Type B pancreatic cell (in vitro differentiated cells): ENCODE measurements at regions not wholly inside any gene's neighbourhood (a gene's known extent, or its start where the extent isn't known, plus 50 kb on each side); places are given as distances from the start of the nearest gene placed in this dataset.

Experiments used
- DNase-seq: peaks from one replicate; pipeline ENCODE4 v3.0.0; 2021; ENCODE audit warnings: mixed read lengths; ENCODE audit not compliant: unreplicated experiment; ENCODE audit errors: extremely low spot score
- H3K27ac Mint-ChIP-seq: 2 replicates; pipeline ENCODE4 v1.8.0; 2021; ENCODE audit warnings: mild to moderate bottlenecking, mixed read lengths
- H3K27me3 Mint-ChIP-seq: 2 replicates; pipeline ENCODE4 v1.8.0; 2021; ENCODE audit warnings: mixed read lengths
- H3K36me3 Mint-ChIP-seq: 2 replicates; pipeline ENCODE4 v1.8.0; 2021; ENCODE audit warnings: mixed read lengths
- H3K4me1 Mint-ChIP-seq: one replicate; pipeline ENCODE4 v1.8.0; 2021; ENCODE audit warnings: mixed read lengths; ENCODE audit not compliant: unreplicated experiment
- H3K4me3 Mint-ChIP-seq: 2 replicates; pipeline ENCODE4 v1.8.0; 2021; ENCODE audit warnings: mild to moderate bottlenecking, mixed read lengths
- H3K9me3 Mint-ChIP-seq: 2 replicates; pipeline ENCODE4 v1.8.0; 2021; ENCODE audit warnings: mixed read lengths
- TF ChIP-seq, protein P1 (sequence below): fragments of 200-600 bp; sonication (generic); conservative IDR thresholded peaks from 2 replicates; pipeline ENCODE4 v1.5.0; 2021; ENCODE audit warnings: antibody characterized with exemption, mild to moderate bottlenecking

GRCh38 chr17:53118948-53119347 lies 703.8 kb upstream of the KIF2B start:
- no peak overlapping the region for H3K4me3 Mint-ChIP-seq

DNA sequence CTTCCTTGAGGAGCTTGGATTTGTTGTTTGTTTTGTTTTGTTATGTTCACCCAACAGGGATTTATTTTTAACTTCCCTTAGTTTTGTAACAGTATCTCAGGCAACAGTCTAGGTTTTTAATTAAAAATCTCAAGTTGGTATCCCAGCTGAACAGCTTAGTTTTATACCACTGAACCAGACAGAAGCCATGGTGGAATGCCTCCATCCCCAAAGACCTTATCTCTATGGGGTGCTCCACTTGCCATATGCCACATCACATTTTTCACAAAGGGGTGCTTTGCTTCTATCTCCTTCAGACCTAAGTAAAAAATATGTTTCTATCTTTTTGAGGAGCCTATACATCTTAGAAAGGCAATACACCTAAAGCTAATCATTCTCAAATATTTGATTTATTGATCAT lies 715.8 kb upstream of the KIF2B start:
- Mint-ChIP-seq H3K9me3 (no peaks in the 10 kb centered on the region), H3K27ac (no peak overlapping the region)

More at GRCh38 chr17:53118948-53119347, 703.8 kb upstream of the KIF2B start:
- TF ChIP-seq, protein P1, sequence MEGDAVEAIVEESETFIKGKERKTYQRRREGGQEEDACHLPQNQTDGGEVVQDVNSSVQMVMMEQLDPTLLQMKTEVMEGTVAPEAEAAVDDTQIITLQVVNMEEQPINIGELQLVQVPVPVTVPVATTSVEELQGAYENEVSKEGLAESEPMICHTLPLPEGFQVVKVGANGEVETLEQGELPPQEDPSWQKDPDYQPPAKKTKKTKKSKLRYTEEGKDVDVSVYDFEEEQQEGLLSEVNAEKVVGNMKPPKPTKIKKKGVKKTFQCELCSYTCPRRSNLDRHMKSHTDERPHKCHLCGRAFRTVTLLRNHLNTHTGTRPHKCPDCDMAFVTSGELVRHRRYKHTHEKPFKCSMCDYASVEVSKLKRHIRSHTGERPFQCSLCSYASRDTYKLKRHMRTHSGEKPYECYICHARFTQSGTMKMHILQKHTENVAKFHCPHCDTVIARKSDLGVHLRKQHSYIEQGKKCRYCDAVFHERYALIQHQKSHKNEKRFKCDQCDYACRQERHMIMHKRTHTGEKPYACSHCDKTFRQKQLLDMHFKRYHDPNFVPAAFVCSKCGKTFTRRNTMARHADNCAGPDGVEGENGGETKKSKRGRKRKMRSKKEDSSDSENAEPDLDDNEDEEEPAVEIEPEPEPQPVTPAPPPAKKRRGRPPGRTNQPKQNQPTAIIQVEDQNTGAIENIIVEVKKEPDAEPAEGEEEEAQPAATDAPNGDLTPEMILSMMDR: no peak
- Mint-ChIP-seq H3K27ac (no peak overlapping the region), H3K9me3 (peaks cover 6% of the 10 kb centered on the region), H3K4me1 (no peaks in the 10 kb centered on the region), H3K27me3 (no peaks in the 10 kb centered on the region), H3K36me3 (peaks cover 4% of the 10 kb centered on the region)
- no peak for DNase-seq

GRCh38 chr17:53101706-53102105 lies 721.0 kb upstream of the KIF2B start:
- H3K9me3 Mint-ChIP-seq: no peaks in the 10 kb centered on the region
- no peaks in the 10 kb centered on the region for H3K4me1 Mint-ChIP-seq
- H3K27ac Mint-ChIP-seq: no peak overlapping the region
- DNase-seq: no peak
- no peak overlapping the region for H3K4me3 Mint-ChIP-seq
- no peaks in the 10 kb centered on the region for H3K36me3 Mint-ChIP-seq
- TF ChIP-seq, protein P1: no peak
- H3K27me3 Mint-ChIP-seq: no peaks in the 10 kb centered on the region

More for the DNA sequence above, 715.8 kb upstream of the KIF2B start:
- TF ChIP-seq, protein P1: no peak
- Mint-ChIP-seq H3K4me1 (no peaks in the 10 kb centered on the region), H3K4me3 (no peak overlapping the region), H3K27me3 (peaks cover 3% of the 10 kb centered on the region), H3K36me3 (no peaks in the 10 kb centered on the region)
- DNase-seq: no peak

- no peak for DNase-seq
- Mint-ChIP-seq H3K27me3 (no peaks in the 10 kb centered on the region), H3K4me1 (no peaks in the 10 kb centered on the region), H3K4me3 (no peak overlapping the region), H3K27ac (no peak overlapping the region), H3K36me3 (no peaks in the 10 kb centered on the region), H3K9me3 (no peaks in the 10 kb centered on the region)
- TF ChIP-seq, protein P1: no peak
These were observed 722.6 kb upstream of the KIF2B start for GRCh38 chr17:53100126-53100525.

DNA sequence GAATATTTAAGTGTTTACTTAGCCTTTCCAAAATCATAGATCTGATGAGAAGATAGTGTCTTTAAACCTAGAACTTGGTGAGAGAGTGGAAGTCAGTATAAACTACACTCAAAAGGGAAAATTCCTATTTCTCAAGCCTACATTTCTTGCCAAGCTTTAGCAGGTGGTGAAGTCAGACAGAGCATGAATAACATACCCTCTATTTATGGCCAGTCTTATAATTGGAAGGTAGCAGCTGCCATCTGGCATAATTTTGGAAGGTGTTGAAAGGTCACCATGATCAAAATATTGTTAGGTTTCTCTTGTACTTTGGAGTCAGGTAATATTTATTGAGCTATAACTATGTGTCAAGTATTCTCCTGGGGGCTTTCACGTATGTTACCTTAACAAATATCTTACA lies 729.3 kb upstream of the KIF2B start:
- no peak overlapping the region for H3K27ac Mint-ChIP-seq
- no peaks in the 10 kb centered on the region for H3K27me3 Mint-ChIP-seq
- H3K4me1 Mint-ChIP-seq: no peaks in the 10 kb centered on the region
- H3K9me3 Mint-ChIP-seq: no peaks in the 10 kb centered on the region
- H3K4me3 Mint-ChIP-seq: no peak overlapping the region
- no peaks in the 10 kb centered on the region for H3K36me3 Mint-ChIP-seq
- TF ChIP-seq, protein P1: no peak
- DNase-seq: no peak

DNA sequence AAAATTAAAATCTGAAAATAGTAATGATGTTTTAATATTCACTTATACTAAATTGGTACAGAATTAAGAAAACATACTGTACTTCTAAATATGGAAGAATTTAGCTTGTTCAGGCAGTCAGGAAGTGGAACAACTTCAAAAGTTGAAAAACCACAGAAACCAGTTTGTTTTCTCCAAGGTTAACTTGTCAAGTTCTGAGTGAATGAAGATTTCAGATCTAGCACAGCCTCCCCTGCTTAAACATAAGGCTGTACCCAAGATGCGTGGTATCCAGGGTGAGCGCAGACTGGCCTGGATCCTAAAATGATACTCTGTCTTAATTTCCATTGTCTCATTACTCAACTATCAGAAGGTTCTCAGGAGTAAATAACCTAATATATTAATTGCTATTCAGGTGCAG lies 730.7 kb upstream of the KIF2B start:
- DNase-seq: no peak
- Mint-ChIP-seq H3K4me1 (no peaks in the 10 kb centered on the region), H3K4me3 (no peak overlapping the region), H3K27me3 (no peaks in the 10 kb centered on the region), H3K36me3 (no peaks in the 10 kb centered on the region), H3K9me3 (no peaks in the 10 kb centered on the region), H3K27ac (no peak overlapping the region)
- TF ChIP-seq, protein P1: no peak
